Stimulated activated CD8-positive, alpha-beta memory T cell treated with anti-CD3 and anti-CD28 coated beads, Interleukin-4, amount 100 ng/mL, for 24 hours (primary cell): ENCODE measurements at regions not wholly inside any gene's neighbourhood (a gene's known extent, or its start where the extent isn't known, plus 50 kb on each side); places are given as distances from the start of the nearest gene placed in this dataset.

Experiments
- DNase-seq: peaks from one replicate; pipeline ENCODE4 v3.0.0-alpha.2; 2020; ENCODE audit warnings: low read depth

DNA sequence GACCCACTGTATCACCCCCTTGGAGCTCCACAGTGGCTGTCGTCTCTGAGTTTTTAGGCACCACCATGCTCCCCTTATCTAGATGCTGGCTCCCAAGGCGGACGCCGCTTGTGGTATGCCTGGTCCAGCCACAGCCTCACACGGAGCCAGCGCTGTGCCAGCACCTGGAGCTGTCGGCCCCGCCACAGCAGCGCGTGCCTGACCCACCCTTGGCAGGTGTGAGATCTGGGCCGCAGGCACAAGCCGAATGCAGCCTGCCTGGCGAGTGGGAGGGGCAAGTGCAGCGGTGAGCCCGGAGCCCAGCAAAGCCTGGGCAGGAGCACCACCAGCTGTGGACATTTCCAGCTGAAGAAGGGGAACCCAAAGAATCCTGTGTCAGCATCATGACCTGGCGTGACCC is 91.9 kb upstream of the BACE2 start:
- DNase-seq, result no peak

DNA sequence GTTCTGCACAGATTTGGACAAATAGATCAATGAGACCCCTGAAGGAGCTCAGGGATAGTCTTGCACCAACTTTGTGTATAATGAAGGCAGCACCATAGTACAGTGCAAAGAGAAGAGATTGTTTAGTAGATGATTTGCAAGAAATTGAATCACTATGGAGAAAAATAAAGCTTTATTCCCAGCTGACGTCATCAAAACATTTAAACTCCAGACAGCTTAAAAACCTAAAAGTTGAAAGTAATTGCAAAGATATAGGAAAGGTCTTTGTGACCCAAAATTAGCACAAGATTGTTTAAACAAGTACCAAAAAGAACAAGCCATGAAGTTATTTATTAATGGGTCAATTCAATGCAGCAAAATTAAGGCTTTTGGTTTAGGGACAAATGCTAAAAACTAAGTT is 88.8 kb upstream of the BACE2 start:
- no peak for DNase-seq

DNA sequence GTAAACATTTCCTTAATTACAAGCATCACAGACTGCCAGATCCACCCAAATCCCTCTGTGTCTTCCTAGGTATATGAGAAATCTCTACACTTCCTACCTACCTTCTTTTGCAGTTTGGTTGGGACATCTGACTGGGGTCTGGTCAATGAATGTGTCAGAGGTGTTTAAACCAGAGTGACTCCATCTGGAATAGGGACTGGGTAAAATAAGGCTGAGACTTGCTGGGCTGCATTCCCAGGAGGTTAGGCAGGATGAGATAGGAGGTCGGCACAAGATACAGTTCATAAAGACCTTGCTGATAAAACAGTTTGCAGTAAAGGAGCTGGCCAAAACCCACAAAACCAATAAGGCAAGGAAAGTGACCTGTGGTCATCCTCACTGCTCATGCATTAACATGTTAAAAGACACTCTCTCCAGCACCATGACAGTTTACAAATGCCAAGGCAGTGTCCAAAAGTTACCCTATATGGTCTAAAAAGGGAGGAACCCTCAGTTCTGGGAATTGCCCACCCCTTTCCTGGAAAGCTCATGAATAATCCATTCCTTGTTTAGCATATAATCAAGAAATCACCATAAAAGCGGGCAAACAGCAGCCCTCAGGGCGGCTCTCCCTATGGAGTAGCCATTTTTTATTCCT is 87.4 kb upstream of the BACE2 start:
- DNase-seq, result no peak

DNA sequence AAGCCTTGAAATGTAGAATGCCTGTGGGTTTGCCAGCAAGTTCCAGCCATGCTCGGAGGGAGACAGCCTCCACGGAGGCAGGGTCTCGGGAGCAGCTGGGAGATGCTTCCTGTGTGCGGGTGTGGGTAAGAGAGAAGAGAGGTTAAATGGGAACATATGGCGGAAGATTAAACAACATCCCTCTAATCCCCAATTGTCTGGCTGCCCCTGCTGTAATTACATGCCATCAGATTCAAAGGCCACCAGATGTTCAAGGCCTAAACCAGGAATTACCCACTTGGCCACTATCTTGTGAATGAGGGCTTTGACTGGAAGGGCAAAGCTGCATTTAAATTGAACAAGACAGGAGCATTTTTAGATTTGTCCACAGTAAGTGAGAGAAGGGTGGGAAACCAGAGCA is 81.4 kb upstream of the BACE2 start:
- no peak for DNase-seq

DNA sequence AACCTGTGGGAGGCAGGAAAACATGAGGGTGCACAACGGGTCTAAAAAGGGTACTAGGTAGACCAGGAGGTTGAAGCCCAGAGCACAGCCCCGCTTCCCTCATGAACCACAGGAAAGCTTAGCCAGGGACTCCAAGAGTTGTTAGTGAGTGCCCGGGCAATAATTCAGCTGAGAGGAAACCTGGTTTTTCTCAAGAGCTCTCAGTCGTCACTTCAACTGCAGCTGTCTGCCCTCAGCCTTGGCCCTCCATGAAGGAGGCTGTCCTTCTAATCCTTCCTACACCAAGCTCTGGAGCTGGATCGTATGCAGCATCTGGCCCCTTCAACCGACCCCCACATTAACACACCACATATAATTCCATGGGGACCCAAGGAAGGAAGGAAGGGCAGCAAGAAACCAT is 77.0 kb upstream of the BACE2 start:
- no peak for DNase-seq

DNA sequence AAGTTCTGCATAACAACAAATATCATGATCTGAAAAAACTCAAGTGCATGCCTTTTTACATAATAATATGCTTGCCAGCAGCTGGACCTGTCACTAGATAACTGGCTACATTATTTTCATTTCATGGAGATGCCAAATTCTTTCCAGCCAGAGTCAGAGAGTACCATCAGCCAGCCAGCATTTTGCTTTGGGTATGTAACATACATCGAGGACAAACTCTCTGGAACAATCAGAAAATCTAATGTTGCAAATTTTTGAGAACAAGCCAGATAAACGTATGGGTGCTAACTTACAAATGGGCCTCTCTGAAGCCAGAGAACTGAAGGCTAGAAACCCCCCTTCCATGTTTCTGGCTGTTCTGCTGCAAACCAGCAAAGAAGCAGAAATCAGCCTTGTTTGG is 76.3 kb upstream of the BACE2 start:
- DNase-seq, result no peak

DNA sequence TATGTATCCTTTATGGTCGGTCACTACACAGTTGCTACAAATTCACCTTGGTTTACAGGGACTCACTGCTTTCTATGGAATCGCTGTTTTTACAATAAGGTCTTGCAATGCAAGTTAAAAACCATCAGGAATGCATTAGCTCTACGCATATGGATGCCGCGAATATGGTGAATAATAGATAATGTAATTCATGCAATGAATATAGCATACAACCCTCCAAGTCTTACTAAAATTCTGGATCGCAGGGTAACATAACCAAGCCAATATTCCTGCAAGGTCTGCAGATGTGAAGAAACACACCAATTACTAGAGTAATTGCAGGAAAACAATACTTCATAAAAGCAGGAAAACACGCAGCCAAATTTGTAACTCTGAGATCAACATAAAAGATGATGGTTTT is 75.6 kb upstream of the BACE2 start:
- no peak for DNase-seq

DNA sequence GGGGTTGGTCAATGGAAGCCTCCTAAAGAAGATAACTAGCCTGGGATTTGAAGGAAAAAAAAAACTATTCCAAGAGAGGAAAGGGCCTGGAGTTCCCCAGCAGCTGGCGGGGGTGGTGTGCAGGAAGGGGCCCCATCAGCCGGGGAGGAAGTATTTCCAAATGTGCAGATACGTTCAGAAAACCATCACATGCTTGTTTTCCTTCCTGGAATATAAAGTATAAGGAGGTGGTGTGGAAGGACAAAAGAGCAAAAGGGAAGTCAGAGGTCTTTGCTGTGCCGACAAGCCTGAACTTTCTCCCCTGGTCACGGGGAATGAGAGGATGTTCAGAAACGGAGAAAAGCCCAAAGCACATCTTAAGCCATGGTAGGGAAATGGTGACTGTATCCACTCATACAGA is 72.0 kb upstream of the BACE2 start:
- no peak for DNase-seq

DNA sequence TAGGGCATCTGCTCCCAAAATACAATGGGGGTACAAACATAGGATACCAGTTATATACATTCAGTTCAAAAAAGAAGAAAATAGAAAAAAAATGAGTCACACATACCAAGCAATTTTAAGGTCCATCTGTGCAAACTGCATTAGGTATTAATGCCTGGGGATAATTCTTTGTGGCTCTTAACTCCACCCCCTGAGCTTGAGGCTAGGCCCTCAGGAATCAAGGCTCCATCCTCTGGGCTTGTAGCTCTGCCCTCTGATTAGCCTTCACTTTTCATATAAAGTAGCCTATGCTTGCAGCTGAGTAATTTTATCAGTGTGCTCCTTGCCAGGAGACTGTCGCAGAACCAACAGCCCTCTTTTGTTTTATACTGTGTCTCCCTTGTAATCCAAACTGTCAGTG is 69.9 kb upstream of the BACE2 start:
- no peak for DNase-seq

DNA sequence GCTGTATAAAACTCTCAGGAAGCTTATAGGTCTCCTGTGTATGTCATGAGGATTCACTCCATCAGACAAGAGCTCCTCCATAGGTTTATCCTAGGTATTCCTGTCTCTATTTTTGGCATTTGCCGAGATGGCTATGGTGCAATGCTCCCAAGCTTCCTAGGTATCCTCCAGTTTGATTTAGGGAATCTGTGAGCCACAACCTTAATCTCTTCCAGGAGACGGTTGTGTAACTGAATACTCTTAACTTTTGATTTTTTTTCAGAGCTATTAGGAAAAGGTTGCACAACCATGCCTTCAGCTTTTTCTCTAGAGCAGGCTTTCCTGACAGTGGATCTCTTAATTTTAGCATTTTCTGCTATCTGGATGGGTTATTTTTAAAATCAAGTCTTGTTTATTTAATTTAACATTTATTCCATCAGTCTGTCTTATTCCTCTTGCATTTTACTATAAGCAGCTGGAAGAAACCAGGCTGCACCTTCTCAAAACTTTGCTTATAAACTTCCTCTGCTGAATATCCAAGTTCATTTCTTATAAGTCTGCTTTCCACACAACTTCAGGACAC is 69.4 kb upstream of the BACE2 start:
- DNase-seq, result no peak

DNA sequence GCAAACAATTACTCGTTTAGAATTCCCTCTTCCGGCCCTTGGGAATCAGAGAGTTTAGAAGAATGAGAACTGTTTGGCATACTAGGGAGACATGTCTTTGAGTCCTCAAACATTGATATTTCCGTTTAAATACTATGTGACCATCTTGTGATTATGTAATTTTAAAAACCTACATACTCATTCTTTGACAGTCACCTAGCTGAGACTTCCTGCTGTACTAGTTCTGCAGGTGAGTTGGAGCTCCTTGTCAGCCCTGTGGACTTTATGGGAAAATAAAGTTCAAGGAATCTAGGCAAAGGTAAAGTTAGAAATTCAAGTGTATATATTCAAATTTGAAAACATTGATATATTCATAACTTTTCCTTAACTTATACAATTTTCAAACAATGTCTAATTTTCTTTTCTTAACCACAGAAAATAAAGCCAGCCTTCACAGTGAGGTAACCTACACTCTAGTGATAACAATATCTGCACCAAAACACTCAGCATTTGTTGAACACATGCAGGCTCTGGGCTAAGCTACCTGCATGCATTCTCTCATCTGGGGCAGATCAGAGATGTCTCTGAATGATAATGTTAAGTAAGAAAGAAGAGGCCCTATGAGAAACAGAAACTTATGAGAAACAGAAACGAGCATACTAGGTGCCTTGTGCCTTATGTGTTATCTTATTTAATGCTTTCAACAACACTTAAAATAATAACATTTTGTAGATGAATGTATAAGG is 67.0 kb upstream of the BACE2 start:
- no peak for DNase-seq

DNA sequence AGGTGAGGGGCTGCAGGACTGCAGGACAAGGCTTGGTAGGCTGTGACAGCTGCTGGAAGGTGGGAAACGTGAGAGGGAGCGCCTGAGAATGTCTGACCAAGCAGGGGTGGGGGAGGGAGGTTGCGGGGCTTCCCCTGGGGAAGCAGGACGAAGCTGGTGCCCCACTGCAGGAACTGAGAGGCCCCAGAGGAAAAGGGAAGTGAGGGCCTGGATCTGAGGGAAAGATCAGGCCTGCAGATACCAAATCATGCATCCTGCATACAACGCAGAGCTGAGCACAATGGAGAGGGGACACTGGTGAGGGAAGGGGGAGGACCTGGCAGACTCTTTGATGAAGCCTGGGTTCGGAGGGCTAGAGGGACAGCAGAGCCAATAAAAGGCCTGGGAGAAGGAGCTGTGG is 65.7 kb upstream of the BACE2 start:
- DNase-seq, result no peak

DNA sequence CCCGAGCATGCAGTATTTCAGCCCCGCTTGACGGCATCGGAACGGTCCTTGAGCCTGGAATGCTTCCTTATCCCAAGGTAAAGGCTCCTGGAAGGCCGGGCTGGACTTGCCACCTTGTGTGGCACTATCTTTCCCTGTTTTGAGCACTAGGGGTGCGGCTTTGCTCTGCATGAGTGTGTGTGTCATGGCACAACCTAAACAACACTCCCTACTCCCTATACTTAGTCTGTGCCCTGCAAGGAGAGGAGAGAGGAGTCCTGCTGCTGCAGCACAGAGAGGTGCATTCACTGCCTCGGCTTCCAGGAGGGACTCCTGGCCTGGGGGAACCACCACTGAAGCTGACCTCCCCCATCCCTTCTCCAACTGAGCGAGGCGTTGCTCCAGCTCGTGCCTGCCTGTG is 60.4 kb upstream of the BACE2 start:
- no peak for DNase-seq

DNA sequence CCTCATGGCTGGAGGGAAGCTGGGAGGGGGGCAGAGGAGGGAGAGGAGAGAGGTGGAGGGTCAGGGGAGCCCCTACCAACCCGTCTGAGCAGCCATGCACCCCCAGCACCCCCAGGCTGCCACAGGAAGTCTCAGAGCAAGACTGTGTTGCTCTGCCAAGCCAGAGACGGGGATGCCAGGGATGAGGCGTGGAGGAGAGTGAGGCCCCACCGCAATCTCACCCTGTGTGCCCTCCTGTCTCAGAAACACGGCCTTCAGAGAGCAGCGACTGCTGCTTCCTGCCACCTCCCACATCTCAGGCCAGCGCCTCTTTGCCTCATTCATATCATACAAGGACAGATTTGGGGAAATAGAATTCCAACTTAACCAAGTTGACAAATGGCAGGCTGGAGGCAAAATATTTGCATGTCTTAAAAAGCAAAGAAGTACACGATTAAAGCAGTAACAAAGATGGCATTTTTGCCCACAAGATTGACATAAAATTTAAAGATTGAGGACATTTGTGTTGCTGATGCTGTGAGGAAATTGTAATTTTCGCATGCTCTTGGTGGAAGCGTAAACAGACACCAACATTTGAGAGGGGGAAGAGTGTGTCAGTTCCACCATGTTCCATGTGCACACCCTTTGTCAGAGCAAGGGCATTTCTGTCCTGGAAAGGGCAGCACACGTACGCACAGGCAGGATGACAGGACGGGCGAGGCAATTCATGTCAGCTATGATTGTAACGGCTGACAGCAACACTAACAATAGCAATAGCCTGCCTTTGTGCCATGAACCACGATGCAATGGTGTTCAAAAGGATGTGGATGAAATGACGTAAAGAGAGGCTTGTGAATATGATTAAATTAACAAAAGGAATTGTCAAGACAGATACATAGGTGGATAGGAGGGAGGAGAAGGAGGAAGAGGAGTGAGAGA is 59.0 kb upstream of the BACE2 start:
- no peak for DNase-seq

DNA sequence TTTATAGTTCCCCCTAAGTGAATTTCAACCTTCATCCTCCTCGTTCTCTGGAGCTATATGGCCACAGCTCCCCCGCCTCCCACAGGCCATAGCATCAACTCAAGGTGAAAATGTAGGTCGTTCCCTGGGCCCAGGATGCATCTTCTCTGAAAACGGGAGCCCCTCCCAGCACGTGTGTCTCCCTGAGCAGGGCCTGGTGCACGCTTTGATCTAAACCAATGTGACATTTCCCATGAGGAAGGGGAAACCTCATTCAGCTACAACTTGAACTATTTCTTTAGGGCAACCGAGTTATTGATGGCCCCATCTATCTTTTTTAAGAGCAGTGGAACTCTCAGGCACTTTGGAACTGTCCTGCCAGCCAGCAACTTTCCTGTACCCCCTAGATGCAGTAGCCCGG is 57.8 kb upstream of the BACE2 start:
- no peak for DNase-seq

DNA sequence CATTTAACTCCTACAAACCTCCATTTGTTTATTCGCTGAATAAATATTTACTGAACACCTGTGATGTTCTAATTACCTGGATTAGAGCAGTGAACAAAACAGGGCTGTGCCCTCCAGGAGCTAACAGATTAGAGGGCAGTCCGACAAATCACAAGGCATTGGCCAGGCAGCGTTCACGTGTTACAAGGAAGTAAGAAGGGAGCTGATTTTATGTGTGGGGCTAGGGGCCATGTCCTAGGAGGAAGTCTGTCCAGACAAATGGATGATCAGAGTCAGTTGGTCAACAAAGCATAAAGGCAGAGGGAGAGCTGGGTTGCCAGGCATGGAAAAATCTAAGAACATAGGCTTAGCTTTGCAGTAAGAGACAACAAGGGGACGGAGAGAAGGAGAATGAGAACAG is 57.3 kb upstream of the BACE2 start:
- no peak for DNase-seq

DNA sequence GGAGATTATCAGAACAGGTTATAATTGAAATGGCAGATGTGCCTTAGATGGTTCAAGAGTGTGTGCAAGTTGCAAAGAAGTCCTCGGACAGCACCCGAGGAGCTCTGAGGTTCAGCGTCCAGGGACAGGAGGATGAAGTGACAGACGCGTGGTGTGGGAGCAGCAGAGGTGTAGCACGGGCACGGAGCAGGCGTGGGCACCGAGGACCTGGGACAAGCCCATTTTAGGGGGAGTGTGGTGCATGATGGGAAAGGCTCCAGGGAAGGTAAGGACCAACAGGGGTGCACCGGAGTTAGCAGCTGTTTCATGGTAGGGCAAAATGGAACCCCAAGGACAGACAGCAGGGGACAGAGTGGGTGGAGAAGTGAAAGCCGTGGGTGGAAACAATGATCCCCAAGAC is 56.3 kb upstream of the BACE2 start:
- DNase-seq, result no peak

DNA sequence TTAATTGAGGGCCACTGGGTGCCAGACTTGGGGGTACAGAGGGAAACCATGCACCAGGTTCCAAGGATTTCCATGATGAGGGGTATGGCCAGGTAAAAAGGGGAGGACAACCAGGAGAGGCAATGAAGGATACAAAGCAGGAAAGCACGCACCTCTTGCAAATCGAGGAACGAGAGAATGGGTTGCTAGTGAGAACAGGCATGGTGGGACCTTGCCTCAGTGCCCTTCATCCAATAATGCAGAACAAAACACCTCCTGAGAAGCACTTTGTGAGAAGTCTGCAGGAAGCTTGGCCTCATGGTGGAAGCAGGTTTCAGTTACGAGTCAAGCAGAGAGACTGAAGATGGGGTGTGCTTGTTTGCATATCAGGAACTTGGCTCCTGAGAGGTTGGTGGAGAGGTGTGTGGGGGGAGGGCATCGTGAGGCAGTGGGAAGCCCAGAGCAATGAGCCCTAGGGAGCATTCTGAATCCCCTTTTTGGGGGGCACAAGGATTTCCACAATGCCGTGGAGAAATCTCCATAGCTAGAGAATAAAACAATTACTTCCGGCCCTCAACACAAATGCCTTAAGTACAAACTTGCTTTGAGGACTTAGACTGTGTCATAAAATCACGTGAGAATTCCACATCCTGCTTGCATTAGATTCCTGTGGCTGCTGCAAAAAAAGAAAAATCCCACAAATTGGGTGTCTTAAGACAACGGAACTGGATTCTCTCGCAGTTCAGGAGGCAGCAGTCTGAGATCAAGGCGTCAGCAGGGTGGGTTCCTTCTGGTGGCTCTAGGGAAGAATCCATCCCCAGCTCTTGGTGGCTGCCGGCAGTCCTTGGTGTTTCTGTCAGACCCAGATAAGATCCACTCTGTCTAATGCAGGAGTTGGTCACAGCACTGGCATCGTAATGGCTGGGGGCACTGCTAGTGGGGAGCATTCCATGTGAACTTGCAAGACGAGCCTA is 54.9 kb upstream of the BACE2 start:
- no peak for DNase-seq

DNA sequence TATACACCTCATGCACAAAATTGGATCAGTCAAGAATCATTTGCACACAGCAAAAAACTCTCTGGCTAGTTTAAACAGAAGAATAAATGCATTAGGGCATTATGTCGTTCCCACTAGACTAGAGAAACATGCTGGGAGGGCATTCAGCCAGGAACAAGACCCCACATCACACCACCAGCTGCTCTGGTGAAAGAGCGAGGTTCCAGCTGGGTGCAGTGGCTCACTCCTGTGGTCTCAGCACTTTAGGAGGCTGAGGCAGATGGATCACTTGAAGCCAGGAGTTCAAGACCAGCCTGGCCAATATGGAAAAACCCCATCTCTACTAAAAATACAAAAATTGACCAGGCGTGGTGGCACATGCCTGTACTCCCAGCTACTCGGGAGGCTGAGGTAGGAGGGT is 52.1 kb upstream of the BACE2 start:
- no peak for DNase-seq
